NOMO-1 (cell line): ENCODE measurements at regions not wholly inside any gene's neighbourhood (a gene's known extent, or its start where the extent isn't known, plus 50 kb on each side); places are given as distances from the start of the nearest gene placed in this dataset.

ENCODE experiments used
- DNase-seq, 2 experiments: peaks; one replicate each; lab custom pipeline; 2025; ENCODE audit not compliant: unreplicated experiment in 2 of 2; lab: John Stamatoyannopoulos, UW

- no peak for DNase-seq
Measured at GRCh38 chr3:26763723-26764122, 141.2 kb downstream of the LRRC3B start.

GRCh38 chr3:26766031-26766430 lies 143.5 kb downstream of the LRRC3B start:
- DNase-seq = no peak

GRCh38 chr3:26768068-26768651 lies 145.6 kb downstream of the LRRC3B start:
- DNase-seq = no peak

GRCh38 chr3:26799679-26800317 lies 177.2 kb downstream of the LRRC3B start:
- peak; percentile 76 to 93 for DNase-seq

- DNase-seq = no peak
Measured at GRCh38 chr3:26807272-26807671, 184.7 kb downstream of the LRRC3B start.

GRCh38 chr3:26825454-26825853 lies 202.9 kb downstream of the LRRC3B start:
- no peak for DNase-seq

- DNase-seq = no peak
Measured at GRCh38 chr3:26827169-26827568, 204.6 kb downstream of the LRRC3B start.

GRCh38 chr3:26838026-26838425 lies 215.5 kb downstream of the LRRC3B start:
- no peak for DNase-seq

- DNase-seq = no peak
Measured at GRCh38 chr3:26839001-26839400, 216.4 kb downstream of the LRRC3B start.

- no peak for DNase-seq
Measured at GRCh38 chr3:26840272-26840870, 217.8 kb downstream of the LRRC3B start.

GRCh38 chr3:26845194-26845593 lies 222.6 kb downstream of the LRRC3B start:
- DNase-seq = no peak

- DNase-seq = no peak
Measured at GRCh38 chr3:26847680-26848079, 225.1 kb downstream of the LRRC3B start.

- no peak for DNase-seq
Measured at GRCh38 chr3:26894443-26894842, 271.9 kb downstream of the LRRC3B start.

GRCh38 chr3:26915208-26915607 lies 292.6 kb downstream of the LRRC3B start:
- DNase-seq = peak; percentile 73 to 86

GRCh38 chr3:26920646-26921478 lies 298.3 kb downstream of the LRRC3B start:
- DNase-seq = no peak

- DNase-seq = no peak
Measured at GRCh38 chr3:26931896-26932295, 309.3 kb downstream of the LRRC3B start.

- DNase-seq = peak in 1 of 2 experiments; percentile 40
Measured at GRCh38 chr3:26932752-26933151, 310.2 kb downstream of the LRRC3B start.

- DNase-seq = peak; percentile 16 to 35
Measured at GRCh38 chr3:26945480-26945879, 322.9 kb downstream of the LRRC3B start.

- no peak for DNase-seq
Measured at GRCh38 chr3:26960382-26960781, 337.8 kb downstream of the LRRC3B start.

GRCh38 chr3:26962492-26963360 lies 340.2 kb downstream of the LRRC3B start:
- peak; percentile 1 to 31 for DNase-seq
